ENCODE measurements at regions not wholly inside any gene's neighbourhood (a gene's known extent, or its start where the extent isn't known, plus 50 kb on each side); places are given as distances from the start of the nearest gene placed in this dataset.

GRCh38 chrX:45718676-45719075, 518.0 kb upstream of the DIPK2B start:
- Histone ChIP-seq H3K4me1 (ENCODE audit: control insufficient read depth, insufficient read depth, low read length) (no peaks in the 10 kb centered on the region), H3K27me3 (ENCODE audit: control insufficient read depth, insufficient read depth, low read length) (no peaks in the 10 kb centered on the region), H3K27ac (ENCODE audit: low read length) (no peak overlapping the region), H3K9me3 (ENCODE audit: control insufficient read depth, insufficient read depth, low read depth, low read length) (no peaks in the 10 kb centered on the region), H3K4me3 (ENCODE audit: low read depth in 2 of 2, low read length in 2 of 2) (no peak overlapping the region), H3K36me3 (ENCODE audit: control insufficient read depth, insufficient read depth, low read length) (no peaks in the 10 kb centered on the region)
- BruUV-seq (replicated peaks) = no TSS peak
- ATAC-seq (no peak), DNase-seq (ENCODE audit: low read depth, low spot score) (no peak)
- in situ Hi-C loops (cut with HindIII; ENCODE audit: low pct_unique_long_range_greater_than_20kb, low sequenced_read_pairs) = no loop called here
- no peak for TF ChIP-seq REST (IDR thresholded peaks at IDR 0.05; ENCODE audit: insufficient read depth in 1 of 2, low read depth in 2 of 2, low read length in 1 of 2)
- intact Hi-C loops (cut with micrococcal nuclease; ENCODE audit: unreplicated experiment) = no loop called here
- POLR2A ChIA-PET = no interaction called here
- CTCF ChIA-PET = no interaction called here

- no peak for DNase-seq (ENCODE audit: low read depth, low spot score)
- no peaks in the 10 kb centered on the region for H3K36me3 ChIP-seq (ENCODE audit: control insufficient read depth, insufficient read depth, low read length)
- no peak overlapping the region for H3K27ac ChIP-seq (ENCODE audit: low read length)
- BruUV-seq (replicated peaks) = no TSS peak
- ChIA-PET POLR2A (no interaction called here), CTCF (no interaction called here)
- in situ Hi-C loops (cut with HindIII; ENCODE audit: low pct_unique_long_range_greater_than_20kb, low sequenced_read_pairs) (no loop called here), intact Hi-C loops (cut with micrococcal nuclease; ENCODE audit: unreplicated experiment) (no loop called here)
- TF ChIP-seq CTCF (IDR thresholded peaks at IDR 0.05) (no peak), POLR2AphosphoS5 (IDR thresholded peaks at IDR 0.05; ENCODE audit: low read depth, low read length) (no peak), TCF7L2 (IDR thresholded peaks at IDR 0.05; ENCODE audit: low read depth, low read length) (no peak), REST (IDR thresholded peaks at IDR 0.05; ENCODE audit: insufficient read depth in 1 of 2, low read depth in 2 of 2, low read length in 1 of 2) (no peak), SIN3A (IDR thresholded peaks at IDR 0.05; ENCODE audit: borderline replicate concordance, insufficient read depth, low read depth, low read length) (no peak)
- H3K27me3 ChIP-seq (ENCODE audit: control insufficient read depth, insufficient read depth, low read length) = no peaks in the 10 kb centered on the region
- no peaks in the 10 kb centered on the region for H3K4me1 ChIP-seq (ENCODE audit: control insufficient read depth, insufficient read depth, low read length)
- no peaks in the 10 kb centered on the region for H3K9me3 ChIP-seq (ENCODE audit: control insufficient read depth, insufficient read depth, low read depth, low read length)
- ATAC-seq = no peak
- no peak overlapping the region for H3K4me3 ChIP-seq (ENCODE audit: low read depth in 2 of 2, low read length in 2 of 2)
Observed at GRCh38 chrX:45716750-45717149, 516.1 kb upstream of the DIPK2B start.

All from Panc1 (cell line).